WTC11 (cell line): ENCODE measurements at regions not wholly inside any gene's neighbourhood (a gene's known extent, or its start where the extent isn't known, plus 50 kb on each side); places are given as distances from the start of the nearest gene placed in this dataset.

Source experiments
- ATAC-seq: fragments of 200-7000 bp; cut with Tn5 transposase; 2 replicates; pipeline ENCODE4 v1.10.0; 2021; ENCODE audit warnings: mild to moderate bottlenecking, moderate library complexity
- CTCF ChIA-PET: fragments of 300-600 bp; sonication (Branson Sonifier 250); formaldehyde crosslinking; loops from one replicate; lab custom pipeline; 2021; ENCODE audit warnings: antibody characterized with exemption; lab: Charles Lee
- POLR2A ChIA-PET: fragments of 350-600 bp; sonication (Branson Sonifier 250); formaldehyde crosslinking; loops from one replicate; lab custom pipeline; 2021; ENCODE audit warnings: antibody characterized with exemption; lab: Charles Lee
- DNase-seq: peaks from one replicate; pipeline ENCODE4 v3.0.0; 2021; ENCODE audit warnings: low spot score
- H3K27ac Mint-ChIP-seq: 2 replicates; pipeline ENCODE4 v1.8.0; 2021; ENCODE audit warnings: mixed read lengths
- H3K27me3 Mint-ChIP-seq: 2 replicates; pipeline ENCODE4 v1.8.0; 2021; ENCODE audit warnings: low read depth, mild to moderate bottlenecking, moderate library complexity, mixed read lengths
- H3K36me3 Mint-ChIP-seq: 2 replicates; pipeline ENCODE4 v1.8.0; 2021; ENCODE audit warnings: mixed read lengths
- H3K4me1 Mint-ChIP-seq: 2 replicates; pipeline ENCODE4 v1.8.0; 2022; ENCODE audit warnings: mixed read lengths
- H3K4me3 Mint-ChIP-seq: 2 replicates; pipeline ENCODE4 v1.8.0; 2021; ENCODE audit warnings: mild to moderate bottlenecking, moderate library complexity, mixed read lengths
- H3K9me3 Mint-ChIP-seq: 2 replicates; pipeline ENCODE4 v1.8.0; 2021; ENCODE audit warnings: mixed read lengths
- ESRRA ChIP-seq: sonication (generic); formaldehyde crosslinking; IDR thresholded peaks from 2 replicates; pipeline ENCODE4 v1.8.1; 2022; ENCODE audit warnings: mild to moderate bottlenecking, missing genetic modification reagents, borderline replicate concordance
- ETV6 ChIP-seq: sonication (generic); formaldehyde crosslinking; IDR thresholded peaks from 2 replicates; pipeline ENCODE4 v1.8.1; 2022; ENCODE audit warnings: mild to moderate bottlenecking, missing genetic modification reagents
- GRHL2 ChIP-seq: fragments of 250-450 bp; sonication (Bioruptor Pico); IDR thresholded peaks from 2 replicates; pipeline ENCODE4 v1.8.0; 2022; ENCODE audit warnings: mild to moderate bottlenecking, moderate library complexity; ENCODE audit not compliant: insufficient replicate concordance, severe bottlenecking
- NFE2L1 ChIP-seq: sonication (generic); formaldehyde crosslinking; IDR thresholded peaks from 2 replicates; pipeline ENCODE4 v1.8.1; 2023; ENCODE audit warnings: missing genetic modification reagents
- NR2C2 ChIP-seq: sonication (generic); formaldehyde crosslinking; IDR thresholded peaks from 2 replicates; pipeline ENCODE4 v1.8.0; 2022; ENCODE audit warnings: mild to moderate bottlenecking, missing genetic modification reagents
- TEAD1 ChIP-seq: sonication (generic); formaldehyde crosslinking; IDR thresholded peaks from 2 replicates; pipeline ENCODE4 v1.8.0; 2022; ENCODE audit warnings: mild to moderate bottlenecking, missing genetic modification reagents
- TP53 ChIP-seq: sonication (generic); formaldehyde crosslinking; IDR thresholded peaks from 2 replicates; pipeline ENCODE4 v1.8.1; 2023; ENCODE audit warnings: mild to moderate bottlenecking, missing genetic modification reagents
- ZNF138 ChIP-seq: sonication (generic); formaldehyde crosslinking; conservative IDR thresholded peaks from 2 replicates; pipeline ENCODE4 v1.8.1; 2022; ENCODE audit warnings: mild to moderate bottlenecking, moderate library complexity, missing genetic modification reagents
- ZNF219 ChIP-seq: sonication (generic); formaldehyde crosslinking; IDR thresholded peaks from 2 replicates; pipeline ENCODE4 v1.8.0; 2023; ENCODE audit warnings: missing genetic modification reagents, mild to moderate bottlenecking, borderline replicate concordance
- ZNF263 ChIP-seq: sonication (generic); formaldehyde crosslinking; IDR thresholded peaks from 2 replicates; pipeline ENCODE4 v1.8.1; 2022; ENCODE audit warnings: low read depth, mild to moderate bottlenecking, moderate library complexity, missing genetic modification reagents
- TF ChIP-seq, protein P1 (sequence below): sonication (generic); formaldehyde crosslinking; IDR thresholded peaks from 2 replicates; pipeline ENCODE4 v1.8.0; 2022; ENCODE audit warnings: mild to moderate bottlenecking, missing genetic modification reagents
- TF ChIP-seq, protein P2 (sequence below): sonication (generic); formaldehyde crosslinking; IDR thresholded peaks from 2 replicates; pipeline ENCODE4 v1.8.0; 2023; ENCODE audit warnings: mild to moderate bottlenecking, missing genetic modification reagents
- TF ChIP-seq, protein P3 (sequence below): sonication (generic); formaldehyde crosslinking; conservative IDR thresholded peaks from 2 replicates; pipeline ENCODE4 v1.8.1; 2023; ENCODE audit warnings: mild to moderate bottlenecking, low read depth, missing genetic modification reagents, moderate library complexity
- TF ChIP-seq, protein P4 (sequence below): sonication (generic); formaldehyde crosslinking; IDR thresholded peaks from 2 replicates; pipeline ENCODE4 v1.8.0; 2022; ENCODE audit warnings: mild to moderate bottlenecking, missing genetic modification reagents
- TF ChIP-seq, protein P5 (sequence below): sonication (generic); formaldehyde crosslinking; IDR thresholded peaks from 2 replicates; pipeline ENCODE4 v1.8.1; 2023; ENCODE audit warnings: mild to moderate bottlenecking, missing genetic modification reagents
- TF ChIP-seq, protein P6 (sequence below): sonication (generic); formaldehyde crosslinking; IDR thresholded peaks from 2 replicates; pipeline ENCODE4 v1.8.0; 2022; ENCODE audit warnings: mild to moderate bottlenecking, missing genetic modification reagents
- TF ChIP-seq, protein P7 (sequence below): sonication (generic); formaldehyde crosslinking; IDR thresholded peaks from 2 replicates; pipeline ENCODE4 v1.8.0; 2023; ENCODE audit warnings: missing genetic modification reagents, mild to moderate bottlenecking, borderline replicate concordance
- TF ChIP-seq, protein P8 (sequence below): sonication (generic); formaldehyde crosslinking; IDR thresholded peaks from 2 replicates; pipeline ENCODE4 v1.8.1; 2022; ENCODE audit warnings: low read depth, missing genetic modification reagents, borderline replicate concordance

DNA sequence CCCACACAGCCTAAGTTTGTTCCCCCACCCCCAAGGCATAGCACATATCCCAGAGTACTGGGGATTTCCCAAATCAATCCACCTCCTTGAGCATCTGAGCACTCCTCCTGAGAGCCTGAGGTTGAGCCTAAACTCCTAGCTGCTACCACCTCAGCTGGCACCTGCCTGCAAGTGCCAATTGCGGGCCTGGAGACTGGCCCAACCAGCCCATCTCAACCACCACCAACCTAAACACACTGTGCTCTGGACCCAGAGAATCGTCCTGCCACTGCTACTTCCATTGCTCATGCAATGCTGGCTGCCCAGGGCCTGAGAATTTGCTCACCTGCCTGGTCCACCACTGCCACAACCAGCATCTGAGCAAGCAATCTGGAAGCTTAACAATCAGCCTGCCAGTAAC is 177.1 kb downstream of the FGF13 start:
- no peaks in the 10 kb centered on the region for H3K4me1 Mint-ChIP-seq
- ChIA-PET POLR2A (no interaction called here), CTCF (no interaction called here)
- no peaks in the 10 kb centered on the region for H3K36me3 Mint-ChIP-seq
- H3K27ac Mint-ChIP-seq, result no peak overlapping the region
- TF ChIP-seq TP53 (CRISPR knock-in tag) (no peak), TEAD1 (CRISPR knock-in tag) (no peak), GRHL2 (CRISPR knock-in tag) (no peak), NR2C2 (CRISPR knock-in tag) (no peak), ZNF219 (no peak), ZNF138 (CRISPR knock-in tag) (no peak), ETV6 (CRISPR knock-in tag) (no peak), NFE2L1 (no peak), ZNF263 (no peak)
- TF ChIP-seq, protein P1, sequence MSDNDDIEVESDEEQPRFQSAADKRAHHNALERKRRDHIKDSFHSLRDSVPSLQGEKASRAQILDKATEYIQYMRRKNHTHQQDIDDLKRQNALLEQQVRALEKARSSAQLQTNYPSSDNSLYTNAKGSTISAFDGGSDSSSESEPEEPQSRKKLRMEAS (CRISPR knock-in tag), result no peak
- TF ChIP-seq, protein P2, sequence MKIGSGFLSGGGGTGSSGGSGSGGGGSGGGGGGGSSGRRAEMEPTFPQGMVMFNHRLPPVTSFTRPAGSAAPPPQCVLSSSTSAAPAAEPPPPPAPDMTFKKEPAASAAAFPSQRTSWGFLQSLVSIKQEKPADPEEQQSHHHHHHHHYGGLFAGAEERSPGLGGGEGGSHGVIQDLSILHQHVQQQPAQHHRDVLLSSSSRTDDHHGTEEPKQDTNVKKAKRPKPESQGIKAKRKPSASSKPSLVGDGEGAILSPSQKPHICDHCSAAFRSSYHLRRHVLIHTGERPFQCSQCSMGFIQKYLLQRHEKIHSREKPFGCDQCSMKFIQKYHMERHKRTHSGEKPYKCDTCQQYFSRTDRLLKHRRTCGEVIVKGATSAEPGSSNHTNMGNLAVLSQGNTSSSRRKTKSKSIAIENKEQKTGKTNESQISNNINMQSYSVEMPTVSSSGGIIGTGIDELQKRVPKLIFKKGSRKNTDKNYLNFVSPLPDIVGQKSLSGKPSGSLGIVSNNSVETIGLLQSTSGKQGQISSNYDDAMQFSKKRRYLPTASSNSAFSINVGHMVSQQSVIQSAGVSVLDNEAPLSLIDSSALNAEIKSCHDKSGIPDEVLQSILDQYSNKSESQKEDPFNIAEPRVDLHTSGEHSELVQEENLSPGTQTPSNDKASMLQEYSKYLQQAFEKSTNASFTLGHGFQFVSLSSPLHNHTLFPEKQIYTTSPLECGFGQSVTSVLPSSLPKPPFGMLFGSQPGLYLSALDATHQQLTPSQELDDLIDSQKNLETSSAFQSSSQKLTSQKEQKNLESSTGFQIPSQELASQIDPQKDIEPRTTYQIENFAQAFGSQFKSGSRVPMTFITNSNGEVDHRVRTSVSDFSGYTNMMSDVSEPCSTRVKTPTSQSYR (CRISPR knock-in tag), result no peak
- TF ChIP-seq, protein P3, sequence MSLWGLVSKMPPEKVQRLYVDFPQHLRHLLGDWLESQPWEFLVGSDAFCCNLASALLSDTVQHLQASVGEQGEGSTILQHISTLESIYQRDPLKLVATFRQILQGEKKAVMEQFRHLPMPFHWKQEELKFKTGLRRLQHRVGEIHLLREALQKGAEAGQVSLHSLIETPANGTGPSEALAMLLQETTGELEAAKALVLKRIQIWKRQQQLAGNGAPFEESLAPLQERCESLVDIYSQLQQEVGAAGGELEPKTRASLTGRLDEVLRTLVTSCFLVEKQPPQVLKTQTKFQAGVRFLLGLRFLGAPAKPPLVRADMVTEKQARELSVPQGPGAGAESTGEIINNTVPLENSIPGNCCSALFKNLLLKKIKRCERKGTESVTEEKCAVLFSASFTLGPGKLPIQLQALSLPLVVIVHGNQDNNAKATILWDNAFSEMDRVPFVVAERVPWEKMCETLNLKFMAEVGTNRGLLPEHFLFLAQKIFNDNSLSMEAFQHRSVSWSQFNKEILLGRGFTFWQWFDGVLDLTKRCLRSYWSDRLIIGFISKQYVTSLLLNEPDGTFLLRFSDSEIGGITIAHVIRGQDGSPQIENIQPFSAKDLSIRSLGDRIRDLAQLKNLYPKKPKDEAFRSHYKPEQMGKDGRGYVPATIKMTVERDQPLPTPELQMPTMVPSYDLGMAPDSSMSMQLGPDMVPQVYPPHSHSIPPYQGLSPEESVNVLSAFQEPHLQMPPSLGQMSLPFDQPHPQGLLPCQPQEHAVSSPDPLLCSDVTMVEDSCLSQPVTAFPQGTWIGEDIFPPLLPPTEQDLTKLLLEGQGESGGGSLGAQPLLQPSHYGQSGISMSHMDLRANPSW (CRISPR knock-in tag), result no peak
- TF ChIP-seq, protein P4, sequence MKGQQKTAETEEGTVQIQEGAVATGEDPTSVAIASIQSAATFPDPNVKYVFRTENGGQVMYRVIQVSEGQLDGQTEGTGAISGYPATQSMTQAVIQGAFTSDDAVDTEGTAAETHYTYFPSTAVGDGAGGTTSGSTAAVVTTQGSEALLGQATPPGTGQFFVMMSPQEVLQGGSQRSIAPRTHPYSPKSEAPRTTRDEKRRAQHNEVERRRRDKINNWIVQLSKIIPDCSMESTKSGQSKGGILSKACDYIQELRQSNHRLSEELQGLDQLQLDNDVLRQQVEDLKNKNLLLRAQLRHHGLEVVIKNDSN (CRISPR knock-in tag), result no peak
- TF ChIP-seq, protein P5, sequence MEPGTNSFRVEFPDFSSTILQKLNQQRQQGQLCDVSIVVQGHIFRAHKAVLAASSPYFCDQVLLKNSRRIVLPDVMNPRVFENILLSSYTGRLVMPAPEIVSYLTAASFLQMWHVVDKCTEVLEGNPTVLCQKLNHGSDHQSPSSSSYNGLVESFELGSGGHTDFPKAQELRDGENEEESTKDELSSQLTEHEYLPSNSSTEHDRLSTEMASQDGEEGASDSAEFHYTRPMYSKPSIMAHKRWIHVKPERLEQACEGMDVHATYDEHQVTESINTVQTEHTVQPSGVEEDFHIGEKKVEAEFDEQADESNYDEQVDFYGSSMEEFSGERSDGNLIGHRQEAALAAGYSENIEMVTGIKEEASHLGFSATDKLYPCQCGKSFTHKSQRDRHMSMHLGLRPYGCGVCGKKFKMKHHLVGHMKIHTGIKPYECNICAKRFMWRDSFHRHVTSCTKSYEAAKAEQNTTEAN, result no peak
- TF ChIP-seq, protein P6, sequence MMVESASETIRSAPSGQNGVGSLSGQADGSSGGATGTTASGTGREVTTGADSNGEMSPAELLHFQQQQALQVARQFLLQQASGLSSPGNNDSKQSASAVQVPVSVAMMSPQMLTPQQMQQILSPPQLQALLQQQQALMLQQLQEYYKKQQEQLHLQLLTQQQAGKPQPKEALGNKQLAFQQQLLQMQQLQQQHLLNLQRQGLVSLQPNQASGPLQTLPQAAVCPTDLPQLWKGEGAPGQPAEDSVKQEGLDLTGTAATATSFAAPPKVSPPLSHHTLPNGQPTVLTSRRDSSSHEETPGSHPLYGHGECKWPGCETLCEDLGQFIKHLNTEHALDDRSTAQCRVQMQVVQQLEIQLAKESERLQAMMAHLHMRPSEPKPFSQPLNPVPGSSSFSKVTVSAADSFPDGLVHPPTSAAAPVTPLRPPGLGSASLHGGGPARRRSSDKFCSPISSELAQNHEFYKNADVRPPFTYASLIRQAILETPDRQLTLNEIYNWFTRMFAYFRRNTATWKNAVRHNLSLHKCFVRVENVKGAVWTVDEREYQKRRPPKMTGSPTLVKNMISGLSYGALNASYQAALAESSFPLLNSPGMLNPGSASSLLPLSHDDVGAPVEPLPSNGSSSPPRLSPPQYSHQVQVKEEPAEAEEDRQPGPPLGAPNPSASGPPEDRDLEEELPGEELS (CRISPR knock-in tag), result no peak
- H3K9me3 Mint-ChIP-seq, result no peaks in the 10 kb centered on the region
- no peak overlapping the region for H3K4me3 Mint-ChIP-seq
- ATAC-seq, result no peak
- no peaks in the 10 kb centered on the region for H3K27me3 Mint-ChIP-seq
- DNase-seq, result no peak

DNA sequence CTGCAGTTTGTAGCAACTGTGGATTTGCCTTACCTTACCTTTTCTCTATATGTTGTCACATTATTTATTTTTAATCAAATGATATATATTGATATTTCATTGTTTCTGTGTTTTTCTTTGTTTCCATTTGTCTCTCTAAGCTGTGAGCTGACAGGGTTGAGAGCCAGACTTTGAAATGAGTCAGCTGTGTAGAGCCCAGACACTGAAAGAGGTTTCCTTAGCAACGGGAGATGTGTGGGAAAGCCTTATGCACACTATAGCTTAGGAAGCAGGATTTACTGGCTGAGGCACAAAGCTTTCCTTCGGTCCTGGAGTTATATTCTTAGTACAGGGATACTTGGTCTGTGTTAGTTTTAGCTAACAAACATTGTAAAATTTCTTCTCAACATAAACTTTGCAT is 192.2 kb downstream of the FGF13 start:
- Mint-ChIP-seq H3K4me3 (no peak overlapping the region), H3K27me3 (no peaks in the 10 kb centered on the region), H3K9me3 (peaks cover 5% of the 10 kb centered on the region; the same call in 1 of the 2 replicates), H3K27ac (no peak overlapping the region), H3K4me1 (peaks cover 7% of the 10 kb centered on the region; the same call in 1 of the 2 replicates), H3K36me3 (no peaks in the 10 kb centered on the region)
- ChIA-PET POLR2A (no interaction called here), CTCF (no interaction called here)
- no peak for DNase-seq
- peak; percentile 63 for ATAC-seq
- no peak for TF ChIP-seq ESRRA (CRISPR knock-in tag)
- no peak for TF ChIP-seq TP53 (CRISPR knock-in tag)
- TF ChIP-seq, protein P7, sequence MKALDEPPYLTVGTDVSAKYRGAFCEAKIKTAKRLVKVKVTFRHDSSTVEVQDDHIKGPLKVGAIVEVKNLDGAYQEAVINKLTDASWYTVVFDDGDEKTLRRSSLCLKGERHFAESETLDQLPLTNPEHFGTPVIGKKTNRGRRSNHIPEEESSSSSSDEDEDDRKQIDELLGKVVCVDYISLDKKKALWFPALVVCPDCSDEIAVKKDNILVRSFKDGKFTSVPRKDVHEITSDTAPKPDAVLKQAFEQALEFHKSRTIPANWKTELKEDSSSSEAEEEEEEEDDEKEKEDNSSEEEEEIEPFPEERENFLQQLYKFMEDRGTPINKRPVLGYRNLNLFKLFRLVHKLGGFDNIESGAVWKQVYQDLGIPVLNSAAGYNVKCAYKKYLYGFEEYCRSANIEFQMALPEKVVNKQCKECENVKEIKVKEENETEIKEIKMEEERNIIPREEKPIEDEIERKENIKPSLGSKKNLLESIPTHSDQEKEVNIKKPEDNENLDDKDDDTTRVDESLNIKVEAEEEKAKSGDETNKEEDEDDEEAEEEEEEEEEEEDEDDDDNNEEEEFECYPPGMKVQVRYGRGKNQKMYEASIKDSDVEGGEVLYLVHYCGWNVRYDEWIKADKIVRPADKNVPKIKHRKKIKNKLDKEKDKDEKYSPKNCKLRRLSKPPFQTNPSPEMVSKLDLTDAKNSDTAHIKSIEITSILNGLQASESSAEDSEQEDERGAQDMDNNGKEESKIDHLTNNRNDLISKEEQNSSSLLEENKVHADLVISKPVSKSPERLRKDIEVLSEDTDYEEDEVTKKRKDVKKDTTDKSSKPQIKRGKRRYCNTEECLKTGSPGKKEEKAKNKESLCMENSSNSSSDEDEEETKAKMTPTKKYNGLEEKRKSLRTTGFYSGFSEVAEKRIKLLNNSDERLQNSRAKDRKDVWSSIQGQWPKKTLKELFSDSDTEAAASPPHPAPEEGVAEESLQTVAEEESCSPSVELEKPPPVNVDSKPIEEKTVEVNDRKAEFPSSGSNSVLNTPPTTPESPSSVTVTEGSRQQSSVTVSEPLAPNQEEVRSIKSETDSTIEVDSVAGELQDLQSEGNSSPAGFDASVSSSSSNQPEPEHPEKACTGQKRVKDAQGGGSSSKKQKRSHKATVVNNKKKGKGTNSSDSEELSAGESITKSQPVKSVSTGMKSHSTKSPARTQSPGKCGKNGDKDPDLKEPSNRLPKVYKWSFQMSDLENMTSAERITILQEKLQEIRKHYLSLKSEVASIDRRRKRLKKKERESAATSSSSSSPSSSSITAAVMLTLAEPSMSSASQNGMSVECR (CRISPR knock-in tag), result no peak
- TF ChIP-seq, protein P8, sequence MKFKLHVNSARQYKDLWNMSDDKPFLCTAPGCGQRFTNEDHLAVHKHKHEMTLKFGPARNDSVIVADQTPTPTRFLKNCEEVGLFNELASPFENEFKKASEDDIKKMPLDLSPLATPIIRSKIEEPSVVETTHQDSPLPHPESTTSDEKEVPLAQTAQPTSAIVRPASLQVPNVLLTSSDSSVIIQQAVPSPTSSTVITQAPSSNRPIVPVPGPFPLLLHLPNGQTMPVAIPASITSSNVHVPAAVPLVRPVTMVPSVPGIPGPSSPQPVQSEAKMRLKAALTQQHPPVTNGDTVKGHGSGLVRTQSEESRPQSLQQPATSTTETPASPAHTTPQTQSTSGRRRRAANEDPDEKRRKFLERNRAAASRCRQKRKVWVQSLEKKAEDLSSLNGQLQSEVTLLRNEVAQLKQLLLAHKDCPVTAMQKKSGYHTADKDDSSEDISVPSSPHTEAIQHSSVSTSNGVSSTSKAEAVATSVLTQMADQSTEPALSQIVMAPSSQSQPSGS, result no peak
- no peak for TF ChIP-seq ZNF263
